ENCODE measurements at regions not wholly inside any gene's neighbourhood (a gene's known extent, or its start where the extent isn't known, plus 50 kb on each side); places are given as distances from the start of the nearest gene placed in this dataset.

- TF ChIP-seq EP300 (IDR thresholded peaks at IDR 0.05): no peak
- TF ChIP-seq, protein P1, sequence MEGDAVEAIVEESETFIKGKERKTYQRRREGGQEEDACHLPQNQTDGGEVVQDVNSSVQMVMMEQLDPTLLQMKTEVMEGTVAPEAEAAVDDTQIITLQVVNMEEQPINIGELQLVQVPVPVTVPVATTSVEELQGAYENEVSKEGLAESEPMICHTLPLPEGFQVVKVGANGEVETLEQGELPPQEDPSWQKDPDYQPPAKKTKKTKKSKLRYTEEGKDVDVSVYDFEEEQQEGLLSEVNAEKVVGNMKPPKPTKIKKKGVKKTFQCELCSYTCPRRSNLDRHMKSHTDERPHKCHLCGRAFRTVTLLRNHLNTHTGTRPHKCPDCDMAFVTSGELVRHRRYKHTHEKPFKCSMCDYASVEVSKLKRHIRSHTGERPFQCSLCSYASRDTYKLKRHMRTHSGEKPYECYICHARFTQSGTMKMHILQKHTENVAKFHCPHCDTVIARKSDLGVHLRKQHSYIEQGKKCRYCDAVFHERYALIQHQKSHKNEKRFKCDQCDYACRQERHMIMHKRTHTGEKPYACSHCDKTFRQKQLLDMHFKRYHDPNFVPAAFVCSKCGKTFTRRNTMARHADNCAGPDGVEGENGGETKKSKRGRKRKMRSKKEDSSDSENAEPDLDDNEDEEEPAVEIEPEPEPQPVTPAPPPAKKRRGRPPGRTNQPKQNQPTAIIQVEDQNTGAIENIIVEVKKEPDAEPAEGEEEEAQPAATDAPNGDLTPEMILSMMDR (IDR thresholded peaks at IDR 0.05): no peak
Measured at GRCh38 chr16:73735954-73736353, 560.7 kb upstream of the PSMD7 start.
